Aorta (tissue), 5 donors: ENCODE measurements at regions not wholly inside any gene's neighbourhood (a gene's known extent, or its start where the extent isn't known, plus 50 kb on each side); places are given as distances from the start of the nearest gene placed in this dataset.
"Not testable (repeated sequence)": the region's sequence is repeated elsewhere in the genome, so short reads cannot be mapped to it uniquely, and the experiment has no call there.

Source experiments
- ATAC-seq: fragments of 200-7000 bp; cut with Tn5 transposase; one replicate; pipeline ENCODE4 v1.9.1; 2022; ENCODE audit warnings: moderate library complexity; ENCODE audit not compliant: low FRiP score
- DNase-seq, 2 donors: peaks; one replicate each; pipeline ENCODE4 v3.0.0-alpha.2; 2020
- H3K27ac ChIP-seq, 2 donors: one replicate each; pipeline ENCODE4 v1.5.1; 2013; ENCODE audit warnings: low read length in 2 of 2, mild to moderate bottlenecking in 2 of 2, moderate library complexity in 2 of 2, control low read depth in 1 of 2, inconsistent platforms in 1 of 2, low read depth in 1 of 2
- H3K27me3 ChIP-seq, 2 donors: one replicate each; pipeline ENCODE4 v1.6.1; 2013; ENCODE audit warnings: control low read depth in 1 of 2, low read length in 1 of 2, mild to moderate bottlenecking in 1 of 2, moderate library complexity in 1 of 2; ENCODE audit not compliant: insufficient read depth in 2 of 2, control insufficient read depth in 1 of 2
- H3K36me3 ChIP-seq, 2 donors: one replicate each; pipeline ENCODE4 v1.6.1; 2013; ENCODE audit warnings: control low read depth in 1 of 2, low read length in 1 of 2, mild to moderate bottlenecking in 1 of 2; ENCODE audit not compliant: insufficient read depth in 2 of 2, control insufficient read depth in 1 of 2
- H3K4me1 ChIP-seq, 2 donors: one replicate each; pipeline ENCODE4 v1.6.1; 2013; ENCODE audit warnings: low read length in 2 of 2, control low read depth in 1 of 2, mild to moderate bottlenecking in 1 of 2, moderate library complexity in 1 of 2; ENCODE audit not compliant: insufficient read depth in 2 of 2, control insufficient read depth in 1 of 2
- H3K4me3 ChIP-seq, 2 donors: one replicate each; pipeline ENCODE4 v1.5.1; 2013; ENCODE audit warnings: low read length in 2 of 2, control low read depth in 1 of 2, mild to moderate bottlenecking in 1 of 2
- H3K9me3 ChIP-seq: one replicate; pipeline ENCODE4 v1.6.1; 2013; ENCODE audit warnings: mild to moderate bottlenecking, low read length; ENCODE audit not compliant: control insufficient read depth
- WGBS, 2 donors: extraction: QIAGEN DNeasy Blood & Tissue Kit; methylation state at CpG; one replicate each; pipeline ENCODE4 v1.1.7; 2013; 5-methylcytosine and 5-hydroxymethylcytosine counted together
- intact Hi-C, 2 donors: fragments of 100-400 bp; cut with DNase I; formaldehyde crosslinking; loops; one replicate each; pipeline versions ENCODE4 v1.14.2 to v1.15.0; 2022
- donor health status: healthy with polysubstance abuse.
- donor health status: Bipolar disorder and iron deficiency.
- donor health status: DM: no; HTN: no; CAD: no.
- donor health status: DM: no; HTN: no; CAD: no.
- donor health status: DM: yes; HTN: yes; CAD: no.

DNA sequence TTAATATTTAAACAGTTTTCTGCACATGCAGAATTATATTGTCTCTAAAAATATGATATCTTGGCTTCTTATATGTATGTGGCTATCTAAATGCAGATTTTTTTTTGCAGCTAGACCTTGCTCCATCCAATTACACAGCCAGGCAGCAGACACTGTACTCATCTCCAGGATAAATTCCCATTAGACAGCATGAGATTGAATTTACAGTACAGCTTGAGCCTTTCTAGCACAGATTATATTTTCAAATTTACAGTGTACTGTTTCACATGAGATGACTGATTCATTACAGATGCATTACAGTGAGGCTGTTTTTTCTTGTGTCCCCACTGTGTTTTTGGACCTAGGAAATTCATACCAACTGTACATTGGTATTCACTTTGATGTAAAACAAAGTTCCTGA lies 134.9 kb downstream of the OTOL1 start:
- Histone ChIP-seq H3K27ac (no peak overlapping the region), H3K9me3 (no peaks in the 10 kb centered on the region), H3K4me3 (no peak overlapping the region), H3K27me3 (no peaks in the 10 kb centered on the region), H3K4me1 (no peaks in the 10 kb centered on the region), H3K36me3 (no peaks in the 10 kb centered on the region)
- DNase-seq (no peak), ATAC-seq (no peak)
- intact Hi-C loops, result no loop called here

DNA sequence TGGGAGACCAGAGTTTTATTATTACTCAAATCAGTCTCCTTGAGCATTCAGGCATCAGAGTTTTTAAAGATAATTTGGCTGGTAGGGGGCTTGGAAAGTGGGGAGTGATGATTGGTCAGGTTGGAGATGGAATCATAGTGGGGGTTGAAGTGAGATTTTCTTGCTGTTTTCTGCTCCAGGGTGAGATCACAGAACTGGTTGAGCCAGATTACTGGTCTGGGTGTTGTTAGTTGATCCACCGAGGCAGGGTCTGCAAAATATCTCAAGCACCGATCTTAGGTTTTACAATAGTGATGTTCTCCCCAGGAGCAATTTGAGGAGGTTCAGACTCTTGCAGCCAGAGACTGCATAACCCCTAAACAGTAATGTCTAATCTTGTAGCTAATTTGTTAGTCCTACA lies 141.0 kb downstream of the OTOL1 start:
- Histone ChIP-seq H3K27ac (no peak overlapping the region), H3K36me3 (no peaks in the 10 kb centered on the region), H3K4me1 (no peaks in the 10 kb centered on the region), H3K4me3 (no peak overlapping the region), H3K27me3 (no peaks in the 10 kb centered on the region), H3K9me3 (no peaks in the 10 kb centered on the region)
- 49 to 56% methylated on average over 2 of the region's 2 CpGs for WGBS, 2 donors
- no peak for ATAC-seq
- no peak for DNase-seq
- intact Hi-C loops, result no loop called here

DNA sequence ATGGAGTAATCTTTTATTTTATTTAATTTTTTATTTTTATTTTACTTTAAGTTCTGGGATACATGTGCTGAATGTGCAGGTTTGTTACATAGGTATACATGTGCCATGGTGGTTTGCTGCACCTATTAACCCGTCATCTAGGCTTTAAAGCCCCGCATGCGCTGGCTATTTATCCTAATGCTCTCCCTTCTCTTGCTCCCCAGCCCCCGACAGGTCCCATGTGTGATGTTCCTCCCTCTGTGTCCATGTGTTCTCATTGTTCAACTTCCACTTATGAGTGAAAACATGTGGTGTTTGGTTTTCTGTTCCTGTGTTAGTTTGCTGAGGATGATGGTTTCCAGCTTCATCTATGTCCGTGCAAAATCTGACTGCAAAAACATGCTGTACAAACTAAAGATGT lies 142.5 kb downstream of the OTOL1 start:
- intact Hi-C loops, H3K27ac ChIP-seq, H3K4me3 ChIP-seq, H3K9me3 ChIP-seq, ATAC-seq, H3K36me3 ChIP-seq, DNase-seq, H3K27me3 ChIP-seq, H3K4me1 ChIP-seq: not testable (repeated sequence)
- WGBS, 2 donors, result 22 to 46% methylated on average over 5 of the region's 5 CpGs

DNA sequence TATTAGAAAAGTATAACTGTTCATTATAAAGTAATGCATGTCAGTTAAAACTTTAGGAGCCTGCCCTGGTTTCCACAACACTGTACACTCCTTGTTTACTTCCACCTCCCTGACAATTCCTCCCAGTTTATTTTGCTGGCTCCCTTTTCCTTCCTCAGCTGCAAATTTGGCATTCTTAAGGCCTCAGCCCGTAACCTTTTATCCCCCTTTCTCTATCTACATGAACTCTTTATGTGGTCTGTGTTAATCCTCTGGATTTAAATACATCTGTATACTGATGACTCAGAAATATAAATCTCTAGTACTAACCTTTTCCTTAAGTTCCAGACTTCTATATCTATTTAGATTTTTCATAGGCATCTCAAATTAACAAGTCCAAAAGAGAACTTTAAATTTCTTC lies 143.6 kb downstream of the OTOL1 start:
- H3K9me3 ChIP-seq, result no peaks in the 10 kb centered on the region
- no peak overlapping the region for H3K4me3 ChIP-seq
- DNase-seq, result no peak
- H3K36me3 ChIP-seq, result no peaks in the 10 kb centered on the region
- ATAC-seq, result no peak
- WGBS, 2 donors, result 46 to 67% methylated on average over 1 of the region's 1 CpG
- no peak overlapping the region for H3K27ac ChIP-seq
- no peaks in the 10 kb centered on the region for H3K4me1 ChIP-seq
- intact Hi-C loops, result no loop called here
- H3K27me3 ChIP-seq, result no peaks in the 10 kb centered on the region

DNA sequence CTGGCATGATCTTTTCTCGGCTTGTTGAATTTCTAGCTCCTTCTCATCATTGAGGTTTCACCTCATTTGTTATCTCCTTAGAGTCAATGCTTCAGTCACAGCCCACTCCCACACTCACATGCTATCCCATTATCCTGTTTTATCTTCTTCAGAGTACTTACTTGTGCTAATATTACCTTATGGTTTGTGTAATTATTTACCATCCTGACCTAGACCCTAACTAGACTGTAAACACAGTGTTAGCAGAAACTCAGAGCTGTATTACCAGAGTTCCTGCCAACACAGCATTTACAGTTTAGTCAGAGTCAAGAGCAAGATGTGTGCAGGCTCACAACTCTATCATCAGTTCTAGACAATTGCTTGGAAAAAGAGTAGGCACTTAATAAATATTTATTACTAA lies 144.7 kb downstream of the OTOL1 start:
- H3K36me3 ChIP-seq, result no peaks in the 10 kb centered on the region
- no peaks in the 10 kb centered on the region for H3K4me1 ChIP-seq
- ATAC-seq (no peak), DNase-seq (no peak)
- H3K27ac ChIP-seq, result no peak overlapping the region
- no peaks in the 10 kb centered on the region for H3K9me3 ChIP-seq
- H3K27me3 ChIP-seq, result peaks cover 0 to 1% of the 10 kb centered on the region in 2 donors
- 88 to 91% methylated on average over 1 of the region's 1 CpG for WGBS, 2 donors
- no peak overlapping the region for H3K4me3 ChIP-seq
- intact Hi-C loops, result no loop called here

DNA sequence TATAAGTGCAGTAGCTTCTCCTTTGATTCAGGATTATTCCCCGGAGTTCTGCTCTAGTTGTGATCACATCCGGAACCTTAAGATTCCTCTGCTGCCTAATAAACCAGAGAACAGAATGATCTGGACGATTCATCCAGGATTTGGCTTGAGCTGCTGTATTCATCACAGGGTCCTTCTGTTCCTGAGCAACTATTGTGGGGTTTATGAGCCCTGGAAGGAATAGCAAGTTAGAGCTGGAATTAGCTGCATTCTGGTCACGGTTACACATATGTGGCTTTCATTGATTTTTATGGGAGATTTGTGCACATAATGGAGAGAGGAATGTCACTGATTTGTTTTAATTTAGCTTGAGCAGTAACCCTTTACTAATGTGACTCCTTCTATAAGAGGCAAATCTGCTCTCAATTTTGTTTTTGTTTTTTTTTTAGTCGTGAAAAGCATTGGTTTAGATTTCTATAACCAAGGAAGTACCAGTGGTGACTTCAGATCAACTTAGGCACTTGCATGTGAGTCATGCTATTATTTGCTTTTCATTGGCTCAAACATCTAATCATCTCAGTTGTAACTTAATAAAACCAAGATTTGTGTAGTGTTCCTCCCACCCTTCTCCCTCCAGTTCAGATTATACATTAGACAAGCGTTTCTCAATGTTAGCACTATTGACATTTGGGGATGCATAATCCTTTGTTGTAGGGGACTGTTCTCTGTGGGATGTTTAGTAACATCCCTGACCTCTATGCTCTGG lies 148.5 kb downstream of the OTOL1 start:
- no peak overlapping the region for H3K27ac ChIP-seq
- no peak overlapping the region for H3K4me3 ChIP-seq
- ATAC-seq, result no peak
- no peaks in the 10 kb centered on the region for H3K9me3 ChIP-seq
- DNase-seq, result no peak
- peaks cover 0 to 1% of the 10 kb centered on the region in 2 donors for H3K27me3 ChIP-seq
- 71% methylated on average over 6 of the region's 6 CpGs for WGBS, 2 donors
- intact Hi-C loops, result no loop called here
- no peaks in the 10 kb centered on the region for H3K36me3 ChIP-seq
- H3K4me1 ChIP-seq, result no peaks in the 10 kb centered on the region

DNA sequence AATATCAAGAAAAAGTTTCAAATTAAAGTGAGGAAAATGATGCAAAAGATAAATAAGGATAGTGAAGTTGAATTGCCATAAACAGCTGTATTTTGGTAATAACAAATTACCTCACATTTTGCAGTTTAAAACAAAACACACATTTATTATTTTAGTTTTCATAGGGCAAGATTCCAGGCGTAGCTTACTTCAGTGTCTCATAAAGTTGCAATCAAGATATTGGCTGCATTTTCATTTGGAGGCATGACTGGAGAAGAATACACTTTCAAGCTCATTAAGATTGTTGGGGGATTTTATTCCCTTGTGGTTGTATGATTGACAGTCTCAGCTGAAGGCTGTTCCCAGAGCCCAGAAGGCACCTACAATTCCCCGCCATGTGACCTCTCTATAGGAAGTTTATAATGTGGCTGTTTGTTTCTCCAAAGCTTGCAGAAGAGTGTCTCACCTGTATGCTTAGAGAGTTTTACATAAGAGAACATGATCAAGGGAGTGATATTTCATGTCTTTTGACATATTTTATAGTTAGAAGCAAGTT lies 151.4 kb downstream of the OTOL1 start:
- Histone ChIP-seq H3K4me3 (no peak overlapping the region), H3K36me3 (no peaks in the 10 kb centered on the region), H3K27me3 (peaks cover 0 to 1% of the 10 kb centered on the region in 2 donors), H3K27ac (no peak overlapping the region), H3K4me1 (no peaks in the 10 kb centered on the region), H3K9me3 (no peaks in the 10 kb centered on the region)
- intact Hi-C loops, result no loop called here
- ATAC-seq (no peak), DNase-seq (no peak)
- WGBS, 2 donors, result 74 to 83% methylated on average over 2 of the region's 2 CpGs

DNA sequence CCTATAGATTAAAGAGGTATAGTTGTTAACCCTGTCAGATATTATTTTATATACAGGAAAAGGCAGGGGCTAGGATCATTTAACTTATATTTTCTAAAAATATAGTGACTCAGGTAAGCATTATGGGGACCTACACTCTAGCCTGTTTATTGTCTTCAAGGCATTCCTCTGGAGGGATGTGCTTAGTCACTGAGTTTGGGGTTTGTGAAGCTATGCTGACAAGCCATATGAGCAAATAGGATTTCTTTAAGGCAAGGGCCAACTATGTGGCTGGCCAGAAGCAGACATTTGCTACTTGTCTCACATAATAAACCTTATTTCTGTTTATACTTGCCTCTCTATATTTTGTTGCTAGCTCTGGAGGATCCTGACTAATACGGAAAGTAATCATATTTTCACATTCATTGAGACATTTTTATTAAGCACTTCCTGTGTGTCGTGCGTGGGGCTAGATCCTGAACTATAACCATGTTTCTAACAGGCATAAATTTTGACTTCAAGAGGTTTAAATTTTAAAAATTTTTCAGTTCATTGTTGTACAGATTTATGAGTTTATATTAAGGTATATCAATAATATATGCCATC lies 153.4 kb downstream of the OTOL1 start:
- WGBS, 2 donors, result 53 to 66% methylated on average over 3 of the region's 3 CpGs
- Histone ChIP-seq H3K4me1 (no peaks in the 10 kb centered on the region), H3K9me3 (no peaks in the 10 kb centered on the region), H3K27me3 (peaks cover 0 to 1% of the 10 kb centered on the region in 2 donors), H3K36me3 (no peaks in the 10 kb centered on the region), H3K4me3 (no peak overlapping the region), H3K27ac (no peak overlapping the region)
- DNase-seq (no peak), ATAC-seq (no peak)
- intact Hi-C loops, result no loop called here

DNA sequence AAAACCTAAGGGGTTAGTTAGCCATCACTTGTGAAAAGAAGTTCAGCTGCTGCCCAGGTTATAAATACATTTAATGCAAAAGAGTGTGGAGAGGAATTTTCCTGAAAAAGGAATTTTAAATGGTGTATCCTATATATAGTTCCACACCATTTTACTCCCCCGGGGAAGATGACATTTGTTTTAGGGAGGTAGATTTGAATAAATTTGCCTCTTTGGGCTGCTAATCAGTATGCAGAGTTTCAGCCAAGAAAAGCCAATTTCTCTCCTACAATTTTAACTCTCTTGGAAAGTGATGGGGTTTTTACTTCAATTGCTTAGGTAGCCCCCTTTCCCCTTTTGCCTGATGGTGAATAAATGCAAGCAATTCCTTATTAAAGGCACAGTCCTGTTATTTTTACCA lies 161.2 kb downstream of the OTOL1 start:
- 17 to 37% methylated on average over 1 of the region's 1 CpG for WGBS, 2 donors
- Histone ChIP-seq H3K9me3 (no peaks in the 10 kb centered on the region), H3K36me3 (no peaks in the 10 kb centered on the region), H3K27me3 (no peaks in the 10 kb centered on the region), H3K4me1 (no peaks in the 10 kb centered on the region), H3K4me3 (no peak overlapping the region), H3K27ac (no peak overlapping the region)
- ATAC-seq (no peak), DNase-seq (no peak)
- intact Hi-C loops, result no loop called here
